ENCODE measurements at regions not wholly inside any gene's neighbourhood (a gene's known extent, or its start where the extent isn't known, plus 50 kb on each side); places are given as distances from the start of the nearest gene placed in this dataset.
"Not testable (repeated sequence)": the region's sequence is repeated elsewhere in the genome, so short reads cannot be mapped to it uniquely, and the experiment has no call there.

- no peaks in the 10 kb centered on the region for H3K27me3 Mint-ChIP-seq
- no peaks in the 10 kb centered on the region for H3K9me3 Mint-ChIP-seq
- CTCF ChIA-PET = no interaction called here
- no peak overlapping the region for H3K27ac Mint-ChIP-seq
- H3K4me3 Mint-ChIP-seq = no peak overlapping the region
- no peaks in the 10 kb centered on the region for H3K4me1 Mint-ChIP-seq
- DNase-seq = no peak
- no peaks in the 10 kb centered on the region for H3K36me3 Mint-ChIP-seq
Observed at GRCh38 chr2:107137706-107138105, 251.7 kb upstream of the ST6GAL2 start.

DNA sequence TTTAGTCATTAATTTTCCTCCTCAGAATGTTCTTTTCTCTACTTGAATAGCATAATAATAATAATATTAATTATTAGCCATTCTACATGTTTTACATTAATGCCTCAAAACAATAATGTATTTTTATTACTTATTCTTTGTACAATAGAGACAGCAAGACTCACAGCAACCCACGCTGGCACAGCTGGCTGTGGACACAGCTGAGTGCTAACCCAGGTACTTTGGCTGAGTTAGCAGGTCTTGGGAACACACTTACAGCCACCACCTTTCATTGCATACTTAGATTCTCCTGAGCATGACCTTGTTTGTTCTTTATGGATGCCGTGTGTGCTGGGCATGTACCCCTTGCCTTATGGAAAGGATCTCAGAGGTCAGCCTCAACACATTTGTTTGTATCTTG is 260.2 kb upstream of the ST6GAL2 start:
- Mint-ChIP-seq H3K27me3 (no peaks in the 10 kb centered on the region), H3K9me3 (peaks cover 2% of the 10 kb centered on the region), H3K36me3 (no peaks in the 10 kb centered on the region), H3K27ac (no peak overlapping the region), H3K4me1 (no peaks in the 10 kb centered on the region), H3K4me3 (no peak overlapping the region)
- no peak for DNase-seq
- CTCF ChIA-PET = no interaction called here

DNA sequence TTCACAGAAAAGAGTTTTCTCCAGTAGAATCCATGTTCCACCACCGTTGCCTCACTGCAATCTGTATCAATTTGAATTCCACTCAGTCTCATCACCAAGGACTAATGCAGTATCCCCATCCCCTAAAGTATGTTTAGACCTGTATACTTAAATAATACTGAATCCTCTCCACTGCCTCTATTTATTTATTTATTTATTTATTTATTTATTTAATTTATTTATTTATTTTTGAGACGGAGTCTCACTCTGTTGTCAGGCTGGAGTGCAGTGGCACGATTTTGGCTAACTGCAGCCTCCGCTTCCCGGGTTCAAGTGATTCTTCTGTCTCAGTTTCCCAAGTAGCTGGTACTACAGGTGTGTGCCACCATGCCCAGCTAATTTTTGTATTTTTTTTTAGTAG is 260.7 kb upstream of the ST6GAL2 start:
- H3K4me1 Mint-ChIP-seq, CTCF ChIA-PET, H3K27ac Mint-ChIP-seq: not testable (repeated sequence)

GRCh38 chr2:107148055-107148454 is 262.1 kb upstream of the ST6GAL2 start:
- Mint-ChIP-seq H3K27me3 (no peaks in the 10 kb centered on the region), H3K27ac (no peak overlapping the region), H3K4me3 (no peak overlapping the region), H3K36me3 (no peaks in the 10 kb centered on the region), H3K9me3 (peaks cover 2% of the 10 kb centered on the region), H3K4me1 (no peaks in the 10 kb centered on the region)
- CTCF ChIA-PET = no interaction called here
- DNase-seq = no peak

More for the DNA sequence above, 260.7 kb upstream of the ST6GAL2 start:
- H3K4me3 Mint-ChIP-seq, H3K36me3 Mint-ChIP-seq, H3K9me3 Mint-ChIP-seq, DNase-seq, H3K27me3 Mint-ChIP-seq: not testable (repeated sequence)

- Mint-ChIP-seq H3K4me3 (no peak overlapping the region), H3K27ac (no peak overlapping the region), H3K27me3 (no peaks in the 10 kb centered on the region), H3K4me1 (no peaks in the 10 kb centered on the region), H3K9me3 (peaks cover 2% of the 10 kb centered on the region), H3K36me3 (no peaks in the 10 kb centered on the region)
- CTCF ChIA-PET = no interaction called here
- DNase-seq = no peak
Observed at GRCh38 chr2:107148496-107148895, 262.5 kb upstream of the ST6GAL2 start.

DNA sequence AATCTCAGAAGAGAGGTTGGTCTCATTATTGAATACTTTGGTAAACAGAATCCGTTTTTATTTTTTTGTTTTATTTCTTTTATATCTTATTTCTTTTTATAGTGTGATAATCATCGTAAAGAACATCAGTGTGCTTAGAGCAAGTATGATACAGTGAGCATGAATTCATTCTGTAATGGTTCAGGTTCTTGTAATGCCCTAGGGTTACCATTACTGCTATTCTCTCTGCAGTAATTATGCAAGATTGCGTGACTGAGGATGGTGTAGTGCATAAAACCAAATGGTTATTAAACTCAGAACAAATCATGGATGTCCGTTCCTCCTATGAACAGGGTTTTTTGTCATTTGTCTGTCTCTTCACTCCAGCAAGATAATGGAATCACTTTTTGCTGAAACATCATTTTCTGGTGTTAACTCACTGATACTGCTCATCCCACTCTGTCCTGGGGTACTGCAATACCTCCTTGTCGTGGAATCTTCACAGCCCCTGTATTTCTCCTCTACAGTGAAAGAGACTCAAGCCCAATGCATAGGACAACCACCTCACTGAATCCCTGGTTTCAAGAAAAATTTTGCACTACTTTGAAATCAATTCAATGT is 274.8 kb upstream of the ST6GAL2 start:
- no peaks in the 10 kb centered on the region for H3K27me3 Mint-ChIP-seq
- H3K4me1 Mint-ChIP-seq = no peaks in the 10 kb centered on the region
- CTCF ChIA-PET = no interaction called here
- H3K36me3 Mint-ChIP-seq = no peaks in the 10 kb centered on the region
- DNase-seq = no peak
- peaks cover 2% of the 10 kb centered on the region for H3K9me3 Mint-ChIP-seq
- H3K27ac Mint-ChIP-seq = no peak overlapping the region
- no peak overlapping the region for H3K4me3 Mint-ChIP-seq

- Mint-ChIP-seq H3K9me3 (peaks cover 2% of the 10 kb centered on the region), H3K27ac (no peak overlapping the region), H3K4me3 (no peak overlapping the region), H3K4me1 (no peaks in the 10 kb centered on the region), H3K36me3 (no peaks in the 10 kb centered on the region), H3K27me3 (no peaks in the 10 kb centered on the region)
- CTCF ChIA-PET = no interaction called here
- no peak for DNase-seq
Observed at GRCh38 chr2:107168141-107168540, 282.2 kb upstream of the ST6GAL2 start.

- no peaks in the 10 kb centered on the region for H3K27me3 Mint-ChIP-seq
- CTCF ChIA-PET = no interaction called here
- H3K27ac Mint-ChIP-seq = no peak overlapping the region
- no peaks in the 10 kb centered on the region for H3K9me3 Mint-ChIP-seq
- H3K4me1 Mint-ChIP-seq = no peaks in the 10 kb centered on the region
- DNase-seq = no peak
- H3K36me3 Mint-ChIP-seq = no peaks in the 10 kb centered on the region
- H3K4me3 Mint-ChIP-seq = no peak overlapping the region
Observed at GRCh38 chr2:107174171-107174570, 288.2 kb upstream of the ST6GAL2 start.

DNA sequence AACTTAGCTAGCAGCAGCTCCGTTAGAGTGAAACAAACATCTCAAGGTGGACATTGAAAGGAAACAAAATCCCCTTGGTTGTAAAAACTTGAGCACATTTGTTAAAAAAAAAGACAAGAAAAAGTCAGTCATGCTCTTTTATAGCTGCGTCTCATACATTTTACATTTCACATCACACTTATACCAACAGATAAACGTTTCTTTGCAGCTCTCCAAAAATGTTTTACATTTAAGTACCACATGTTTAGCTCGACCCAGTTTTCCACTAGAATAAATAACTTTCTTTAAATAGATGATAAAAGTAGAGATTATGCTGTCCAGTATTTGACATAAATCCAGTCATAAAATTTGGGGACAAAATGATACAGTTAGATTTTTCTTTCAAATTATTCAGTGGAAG is 297.0 kb upstream of the ST6GAL2 start:
- Mint-ChIP-seq H3K9me3 (peaks cover 3% of the 10 kb centered on the region), H3K27me3 (no peaks in the 10 kb centered on the region), H3K27ac (no peak overlapping the region), H3K4me1 (no peaks in the 10 kb centered on the region), H3K36me3 (no peaks in the 10 kb centered on the region), H3K4me3 (no peak overlapping the region)
- no peak for DNase-seq
- CTCF ChIA-PET = no interaction called here

DNA sequence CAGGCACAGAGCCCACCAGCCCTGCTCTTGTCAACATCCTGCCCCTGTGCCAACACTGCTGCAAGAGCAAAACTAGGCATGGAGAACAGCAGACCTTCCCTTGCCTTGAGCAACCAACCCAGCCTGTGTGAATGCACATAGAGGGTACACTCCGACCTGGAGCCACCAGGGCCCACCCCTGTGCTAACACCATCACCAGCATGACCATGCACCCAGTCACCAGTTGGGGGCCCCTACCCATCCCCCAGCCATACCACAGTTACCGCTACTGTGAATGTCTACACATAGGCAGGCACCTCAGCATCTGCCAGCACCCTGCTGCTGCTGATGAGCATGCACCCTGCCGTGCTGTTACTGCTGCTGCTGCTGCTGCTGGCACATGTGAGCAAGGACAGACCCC is 301.9 kb upstream of the ST6GAL2 start:
- H3K4me1 Mint-ChIP-seq = no peaks in the 10 kb centered on the region
- H3K36me3 Mint-ChIP-seq = no peaks in the 10 kb centered on the region
- DNase-seq = no peak
- no peak overlapping the region for H3K27ac Mint-ChIP-seq
- no peak overlapping the region for H3K4me3 Mint-ChIP-seq
- peaks cover 4% of the 10 kb centered on the region for H3K9me3 Mint-ChIP-seq
- CTCF ChIA-PET = no interaction called here
- H3K27me3 Mint-ChIP-seq = no peaks in the 10 kb centered on the region

GRCh38 chr2:107195631-107196030 is 309.7 kb upstream of the ST6GAL2 start:
- Mint-ChIP-seq H3K27ac (no peak overlapping the region), H3K4me1 (no peaks in the 10 kb centered on the region), H3K27me3 (no peaks in the 10 kb centered on the region), H3K9me3 (no peaks in the 10 kb centered on the region), H3K4me3 (no peak overlapping the region), H3K36me3 (no peaks in the 10 kb centered on the region)
- DNase-seq = no peak
- CTCF ChIA-PET = no interaction called here

DNA sequence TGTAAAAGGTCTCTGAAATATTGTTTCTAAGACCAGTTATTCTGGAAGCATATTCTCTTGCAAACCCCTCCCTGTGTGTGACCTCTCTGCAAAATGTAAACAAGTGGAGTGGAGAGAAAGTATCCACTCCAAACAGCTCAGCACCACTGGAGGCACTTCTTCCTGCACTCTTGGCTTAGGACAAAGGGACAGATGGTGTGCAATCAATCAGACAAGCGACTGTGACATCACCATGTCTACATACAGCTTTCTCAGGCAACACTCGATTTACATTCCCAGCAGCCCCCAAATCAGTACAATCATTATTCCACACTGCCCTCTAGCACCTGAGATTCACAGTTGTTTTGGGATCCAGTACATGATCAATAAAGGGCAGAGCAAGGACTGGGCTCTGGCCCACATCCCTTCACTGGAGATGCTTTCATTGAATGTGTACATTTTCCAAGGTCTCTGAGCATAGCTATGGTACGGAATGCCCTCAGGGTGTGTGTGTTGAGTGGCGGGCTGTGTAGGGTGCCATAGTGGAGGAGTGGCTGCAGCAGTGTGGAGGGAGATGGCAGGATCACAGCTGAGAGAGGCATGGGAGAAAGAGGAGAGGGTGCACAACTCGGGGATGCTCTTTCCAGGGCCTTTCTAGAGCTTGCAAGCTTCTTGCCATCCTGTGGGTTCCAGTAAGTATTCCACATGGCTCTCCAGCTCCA is 311.8 kb upstream of the ST6GAL2 start:
- CTCF ChIA-PET = no interaction called here
- Mint-ChIP-seq H3K4me1 (no peaks in the 10 kb centered on the region), H3K27ac (no peak overlapping the region)

GRCh38 chr2:107202962-107203591 is 317.1 kb upstream of the ST6GAL2 start:
- Mint-ChIP-seq H3K9me3 (peaks cover 3% of the 10 kb centered on the region), H3K4me1 (no peaks in the 10 kb centered on the region), H3K4me3 (no peak overlapping the region), H3K36me3 (no peaks in the 10 kb centered on the region), H3K27ac (no peak overlapping the region), H3K27me3 (no peaks in the 10 kb centered on the region)
- CTCF ChIA-PET = no interaction called here
- DNase-seq = no peak

More for the DNA sequence above, 311.8 kb upstream of the ST6GAL2 start:
- no peak for DNase-seq
- no peaks in the 10 kb centered on the region for H3K36me3 Mint-ChIP-seq
- H3K9me3 Mint-ChIP-seq = no peaks in the 10 kb centered on the region
- no peak overlapping the region for H3K4me3 Mint-ChIP-seq
- no peaks in the 10 kb centered on the region for H3K27me3 Mint-ChIP-seq

- H3K36me3 Mint-ChIP-seq = no peaks in the 10 kb centered on the region
Observed at GRCh38 chr2:107215401-107216350, 329.7 kb upstream of the ST6GAL2 start.

More at GRCh38 chr2:107215401-107216350, 329.7 kb upstream of the ST6GAL2 start:
- no peak overlapping the region for H3K27ac Mint-ChIP-seq
- H3K4me1 Mint-ChIP-seq = no peaks in the 10 kb centered on the region
- no peak overlapping the region for H3K4me3 Mint-ChIP-seq
- no peak for DNase-seq
- no peaks in the 10 kb centered on the region for H3K9me3 Mint-ChIP-seq
- CTCF ChIA-PET = no interaction called here
- no peaks in the 10 kb centered on the region for H3K27me3 Mint-ChIP-seq
